ENCODE measurements at regions not wholly inside any gene's neighbourhood (a gene's known extent, or its start where the extent isn't known, plus 50 kb on each side); places are given as distances from the start of the nearest gene placed in this dataset.

GRCh38 chr3:22469995-22470394, 719.0 kb upstream of the ZNF385D start:
- no peak for FAIRE-seq

DNA sequence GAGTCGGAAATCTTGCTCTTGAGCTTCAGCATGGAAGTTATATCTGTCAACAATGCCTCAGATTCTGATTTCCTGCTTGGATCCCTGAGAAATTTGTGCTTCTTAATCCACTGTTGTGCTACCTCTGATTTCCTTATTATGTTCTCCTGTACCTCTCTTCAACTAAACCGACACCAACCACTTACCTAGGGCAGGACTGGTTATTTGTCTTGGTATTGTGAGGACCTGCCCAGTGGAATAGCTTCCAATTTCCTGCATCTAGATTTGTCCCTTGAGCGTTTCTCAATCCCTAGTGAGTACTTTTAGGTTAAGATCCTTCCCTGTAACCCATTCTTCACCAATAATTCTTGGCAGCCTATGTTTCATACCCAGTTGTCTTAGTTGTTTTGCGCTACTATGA, 720.5 kb upstream of the ZNF385D start:
- no peak for FAIRE-seq
- no peak for DNase-seq (ENCODE audit: low spot score)

More at GRCh38 chr3:22469995-22470394, 719.0 kb upstream of the ZNF385D start:
- no peak for DNase-seq (ENCODE audit: low spot score)

GRCh38 chr3:22474706-22475445, 723.9 kb upstream of the ZNF385D start:
- FAIRE-seq (peak; percentile 69), DNase-seq (ENCODE audit: low spot score) (peak; percentile 18)

- FAIRE-seq (no peak), DNase-seq (ENCODE audit: low spot score) (peak; percentile 43)
These were observed 724.7 kb upstream of the ZNF385D start for GRCh38 chr3:22475665-22476240.

- DNase-seq (ENCODE audit: low spot score) = no peak
- no peak for FAIRE-seq
These were observed 726.0 kb upstream of the ZNF385D start for GRCh38 chr3:22476976-22477375.

DNA sequence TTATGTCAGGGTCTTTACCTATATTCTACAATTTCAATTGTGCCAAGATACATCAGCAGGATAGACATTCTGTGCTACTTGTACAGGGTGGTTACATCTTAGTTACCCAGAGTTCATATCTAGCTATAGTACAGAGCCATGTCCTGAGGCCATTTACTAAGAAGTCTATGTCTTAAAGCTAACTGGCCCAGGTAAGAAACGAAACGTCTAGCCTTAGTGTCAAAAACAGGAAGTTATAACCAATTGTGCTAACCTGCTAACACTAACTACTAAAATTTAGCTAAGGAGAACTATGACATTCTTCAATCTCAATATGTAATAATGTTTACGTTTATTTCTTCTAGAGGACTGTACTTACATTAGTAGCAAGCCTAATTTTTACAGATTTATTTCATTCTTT, 717.2 kb upstream of the UBE2E2 start:
- no peak for FAIRE-seq
- no peak for DNase-seq (ENCODE audit: low spot score)

DNA sequence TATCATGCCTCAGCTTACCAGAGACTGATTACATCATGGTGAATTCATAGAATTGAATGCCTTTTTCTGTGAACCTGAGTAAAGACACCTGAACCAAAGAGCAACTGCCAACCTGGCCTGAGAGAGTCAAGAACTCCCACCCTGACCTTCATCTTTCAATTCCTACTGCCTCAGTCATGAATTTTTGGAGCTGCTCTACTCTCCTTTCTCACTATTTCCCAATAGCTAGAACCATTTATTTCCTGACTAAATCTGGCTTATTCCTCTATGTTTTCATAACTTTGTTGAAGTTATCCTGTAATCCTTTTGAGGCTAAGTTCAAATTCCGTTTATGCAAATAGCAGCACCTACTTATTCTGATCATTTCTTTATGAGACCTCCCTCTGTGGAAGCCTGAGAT, 712.4 kb upstream of the UBE2E2 start:
- FAIRE-seq = no peak
- DNase-seq (ENCODE audit: low spot score) = no peak

GRCh38 chr3:22491344-22491743, 711.8 kb upstream of the UBE2E2 start:
- DNase-seq (ENCODE audit: low spot score) (no peak), FAIRE-seq (no peak)

GRCh38 chr3:22492342-22492741, 710.8 kb upstream of the UBE2E2 start:
- DNase-seq (ENCODE audit: low spot score) (no peak), FAIRE-seq (no peak)

- FAIRE-seq = no peak
- DNase-seq (ENCODE audit: low spot score) = no peak
These were observed 707.9 kb upstream of the UBE2E2 start for GRCh38 chr3:22495241-22495640.

- DNase-seq (ENCODE audit: low spot score) = no peak
- no peak for FAIRE-seq
These were observed 707.3 kb upstream of the UBE2E2 start for GRCh38 chr3:22495791-22496190.

- DNase-seq (ENCODE audit: low spot score) = no peak
- no peak for FAIRE-seq
These were observed 706.5 kb upstream of the UBE2E2 start for GRCh38 chr3:22496641-22497040.

DNA sequence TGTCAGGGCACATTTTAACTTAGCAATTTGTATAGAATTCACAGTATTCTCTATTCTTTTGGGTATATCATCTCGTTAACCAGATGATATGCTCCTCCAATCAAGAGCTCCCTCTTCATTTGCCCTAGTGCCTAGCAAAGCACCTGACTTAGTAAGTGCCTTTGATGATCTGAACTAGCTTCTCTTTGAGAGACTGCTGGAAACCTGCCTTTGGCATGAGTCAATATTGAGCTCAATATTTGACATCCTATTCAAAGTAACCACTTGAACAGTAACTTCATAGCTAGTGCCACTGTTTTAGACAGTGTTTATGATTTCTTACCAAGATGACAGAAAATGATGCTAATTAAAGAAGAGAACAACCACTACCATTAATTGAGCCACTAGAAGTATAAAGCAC, 696.3 kb upstream of the UBE2E2 start:
- FAIRE-seq (no peak), DNase-seq (ENCODE audit: low spot score) (no peak)

DNA sequence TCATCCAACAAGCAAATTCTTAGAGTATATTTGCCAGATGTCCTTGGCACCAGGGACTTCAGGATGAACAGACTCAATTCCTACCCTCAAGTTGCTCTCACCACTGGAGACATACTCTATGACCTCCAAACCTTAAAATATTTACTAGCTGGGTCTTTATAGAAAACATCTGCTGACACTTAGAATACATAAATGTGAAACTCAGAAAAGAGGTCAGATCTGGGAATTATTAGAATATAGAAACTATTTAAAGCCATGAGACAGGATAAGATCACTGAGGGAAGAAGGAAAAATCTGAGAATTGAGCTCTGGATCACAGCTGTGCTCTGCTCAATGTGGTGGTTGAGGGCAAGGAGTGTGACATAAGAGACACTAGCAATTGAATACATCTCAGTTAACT, 695.4 kb upstream of the UBE2E2 start:
- FAIRE-seq = no peak
- no peak for DNase-seq (ENCODE audit: low spot score)

GRCh38 chr3:22523925-22524324, 679.2 kb upstream of the UBE2E2 start:
- FAIRE-seq = no peak

DNA sequence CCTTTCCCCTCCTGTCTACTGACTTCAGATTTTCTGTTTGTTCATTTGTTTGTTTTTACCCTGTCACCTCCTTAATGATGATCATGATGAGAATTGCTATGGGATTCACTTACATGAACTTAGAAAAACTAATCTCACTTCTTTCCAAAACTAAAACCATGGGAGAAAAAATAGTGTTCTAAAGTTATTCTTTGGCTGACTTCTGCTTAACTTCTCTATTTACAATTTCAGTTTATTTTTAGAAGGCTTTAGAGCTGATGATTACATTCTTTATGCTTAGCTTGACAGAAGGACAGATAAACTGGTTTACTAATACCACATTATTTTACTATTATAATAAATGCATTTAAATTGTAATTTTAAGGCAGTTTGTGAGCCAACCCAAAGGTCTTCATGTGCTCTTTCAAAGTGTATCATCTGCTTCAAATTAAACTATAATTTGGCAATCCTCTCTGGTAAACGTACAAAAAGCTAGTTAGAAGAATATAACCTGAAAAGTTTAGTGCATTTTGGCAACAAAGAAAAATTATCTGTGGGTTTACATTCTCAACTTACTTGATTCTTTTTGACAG, 676.8 kb upstream of the UBE2E2 start:
- DNase-seq (ENCODE audit: low spot score) = no peak
- no peak for FAIRE-seq

More at GRCh38 chr3:22523925-22524324, 679.2 kb upstream of the UBE2E2 start:
- no peak for DNase-seq (ENCODE audit: low spot score)

DNA sequence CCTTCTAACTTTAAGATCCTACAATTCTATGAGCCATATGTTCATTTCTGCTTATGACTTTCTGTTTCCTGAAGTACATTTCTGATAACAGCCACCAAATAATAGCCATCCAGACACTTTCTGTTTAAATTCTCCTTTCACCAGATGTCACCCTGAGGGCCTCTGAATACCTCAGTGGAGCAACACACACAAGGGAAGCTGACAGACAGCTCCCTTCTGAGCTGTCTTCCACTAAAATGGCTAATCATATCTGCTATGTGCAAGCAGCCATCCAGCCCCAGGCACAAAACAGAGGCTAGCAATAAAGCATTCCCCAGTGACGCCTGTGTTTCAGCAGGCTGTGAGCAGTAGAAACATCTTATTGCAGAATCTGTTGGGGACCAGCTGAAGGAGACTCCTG, 666.6 kb upstream of the UBE2E2 start:
- DNase-seq (ENCODE audit: low spot score) = no peak
- FAIRE-seq = no peak

DNA sequence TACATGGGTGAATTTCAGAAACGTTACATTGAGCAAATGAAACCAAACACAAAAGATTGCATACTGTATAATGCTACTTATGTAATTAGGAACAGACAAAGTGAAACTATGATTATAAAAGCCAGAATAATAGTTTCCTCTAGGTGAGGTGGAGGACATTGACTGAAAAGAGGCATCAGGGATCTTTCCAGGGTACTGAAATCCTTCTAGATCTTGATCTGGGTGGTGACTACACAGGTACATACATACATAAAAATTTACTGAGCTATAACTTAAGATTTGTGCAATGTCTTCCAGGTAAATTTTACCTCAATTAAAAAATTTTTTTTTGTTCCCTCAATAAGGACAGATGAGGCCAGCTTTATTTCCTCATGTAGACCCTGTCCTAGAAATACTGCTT, 665.6 kb upstream of the UBE2E2 start:
- DNase-seq (ENCODE audit: low spot score) (no peak), FAIRE-seq (no peak)

GRCh38 chr3:22542311-22542710, 660.8 kb upstream of the UBE2E2 start:
- no peak for DNase-seq (ENCODE audit: low spot score)

GRCh38 chr3:22555753-22556435, 647.2 kb upstream of the UBE2E2 start:
- FAIRE-seq = no peak
- no peak for DNase-seq (ENCODE audit: low spot score)

More at GRCh38 chr3:22542311-22542710, 660.8 kb upstream of the UBE2E2 start:
- no peak for FAIRE-seq

DNA sequence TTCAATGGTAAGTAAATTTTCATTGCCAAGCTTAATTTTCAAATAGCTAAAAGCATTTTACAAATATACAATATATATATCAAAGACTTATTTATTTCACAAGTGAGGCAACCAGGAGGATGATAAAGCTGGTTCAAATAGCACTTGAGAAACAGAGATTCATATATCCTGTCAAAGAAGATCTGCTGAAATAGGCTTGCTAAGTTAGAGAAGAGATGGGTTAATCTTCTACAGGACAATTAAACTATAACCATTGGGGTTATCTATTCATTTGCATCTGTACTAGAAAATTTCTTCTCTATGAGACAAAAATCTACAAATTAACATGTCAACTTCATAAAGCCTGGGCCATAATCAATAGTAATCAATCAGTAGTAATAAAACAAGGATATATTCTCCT, 637.7 kb upstream of the UBE2E2 start:
- no peak for FAIRE-seq
- no peak for DNase-seq (ENCODE audit: low spot score)

DNA sequence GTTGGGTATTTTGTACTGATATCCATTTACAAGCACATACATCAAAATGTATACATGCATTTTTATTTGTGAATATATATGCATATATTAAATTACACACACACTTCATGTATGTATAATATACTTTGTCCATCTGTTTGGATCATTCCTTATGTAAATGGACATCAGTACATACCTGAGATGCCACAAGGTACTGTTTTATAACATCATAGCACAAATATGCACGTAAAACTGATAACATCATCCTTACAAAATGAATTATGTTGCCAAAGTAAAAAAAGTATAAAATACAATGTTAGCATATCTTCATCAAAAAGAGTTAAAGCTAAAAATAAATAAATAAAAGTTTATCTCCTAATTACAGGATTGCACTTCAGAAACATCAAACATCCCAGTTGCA, 634.8 kb upstream of the UBE2E2 start:
- DNase-seq (ENCODE audit: low spot score) (no peak), FAIRE-seq (no peak)
